ENCODE measurements at regions not wholly inside any gene's neighbourhood (a gene's known extent, or its start where the extent isn't known, plus 50 kb on each side); places are given as distances from the start of the nearest gene placed in this dataset.

GRCh38 chrX:75873993-75874392 lies 88.9 kb upstream of the MAGEE2 start:
- H3T11ph ChIP-seq (ENCODE audit: low read length), result no peak overlapping the region
- H3K23ac ChIP-seq (ENCODE audit: insufficient read length, low read depth, low read length), result no peak overlapping the region
- H3K4ac ChIP-seq (ENCODE audit: low read depth, low read length), result no peak overlapping the region
- no peak overlapping the region for H3K56ac ChIP-seq (ENCODE audit: insufficient read length, low read depth, low read length)
- no peaks in the 10 kb centered on the region for H3K4me1 Mint-ChIP-seq
- H3K27ac ChIP-seq (ENCODE audit: insufficient read length, low read depth, low read length), result no peak overlapping the region
- H3K27me3 Mint-ChIP-seq (ENCODE audit: low read depth), result peaks cover 2% of the 10 kb centered on the region; the same call in 1 of the 2 replicates
- H3K4me1 ChIP-seq (ENCODE audit: insufficient read depth, low read length), result no peaks in the 10 kb centered on the region
- H2BK20ac ChIP-seq (ENCODE audit: low read depth, low read length, poor library complexity, severe bottlenecking), result no peak overlapping the region
- no peaks in the 10 kb centered on the region for H4K20me1 ChIP-seq (ENCODE audit: control insufficient read depth, insufficient read depth, insufficient read length)
- H3K14ac ChIP-seq (ENCODE audit: insufficient read depth, low read length), result no peak overlapping the region
- peaks cover 25% of the 10 kb centered on the region for H3K9me3 ChIP-seq (ENCODE audit: control insufficient read depth, low read depth, low read length)
- no peak overlapping the region for H2AFZ ChIP-seq (ENCODE audit: low read length)
- H3K36me3 Mint-ChIP-seq (ENCODE audit: insufficient read depth in 1 of 3, low read depth in 3 of 3), result peaks cover 7 to 10% (median 7%) of the 10 kb centered on the region in 3 experiments; a peak in 5 of 7 replicates
- H4K5ac ChIP-seq (ENCODE audit: insufficient read length, low read depth, low read length), result no peak overlapping the region
- no peak overlapping the region for H2BK12ac ChIP-seq (ENCODE audit: insufficient read length, low read depth, low read length)
- H2BK5ac ChIP-seq (ENCODE audit: insufficient read length, low read length), result no peak overlapping the region
- no peak overlapping the region for H3K4me3 Mint-ChIP-seq
- DNase-seq, result no peak
- H3K23me2 ChIP-seq (ENCODE audit: insufficient read length, low read depth, low read length, poor library complexity, severe bottlenecking), result no peaks in the 10 kb centered on the region
- no peak overlapping the region for H3K9ac ChIP-seq (ENCODE audit: extremely low read depth, insufficient read length, low read length)
- no peak overlapping the region for H2BK120ac ChIP-seq (ENCODE audit: low read depth, low read length, poor library complexity, severe bottlenecking)
- no peaks in the 10 kb centered on the region for H3K27me3 ChIP-seq (ENCODE audit: insufficient read depth, low read length)
- H4K8ac ChIP-seq (replicated peaks; ENCODE audit: insufficient read length, low read depth, low read length), result no peak overlapping the region
- H2AK5ac ChIP-seq (ENCODE audit: insufficient read length, low read length), result no peak overlapping the region
- WGBS (ENCODE audit: extremely low coverage, insufficient read length, low lambda C conversion rate), result no CpG with 5 or more reads among the region's 2 CpGs
- H3K18ac ChIP-seq (ENCODE audit: insufficient read length, low read depth, low read length), result no peak overlapping the region
- TF ChIP-seq, protein P1, sequence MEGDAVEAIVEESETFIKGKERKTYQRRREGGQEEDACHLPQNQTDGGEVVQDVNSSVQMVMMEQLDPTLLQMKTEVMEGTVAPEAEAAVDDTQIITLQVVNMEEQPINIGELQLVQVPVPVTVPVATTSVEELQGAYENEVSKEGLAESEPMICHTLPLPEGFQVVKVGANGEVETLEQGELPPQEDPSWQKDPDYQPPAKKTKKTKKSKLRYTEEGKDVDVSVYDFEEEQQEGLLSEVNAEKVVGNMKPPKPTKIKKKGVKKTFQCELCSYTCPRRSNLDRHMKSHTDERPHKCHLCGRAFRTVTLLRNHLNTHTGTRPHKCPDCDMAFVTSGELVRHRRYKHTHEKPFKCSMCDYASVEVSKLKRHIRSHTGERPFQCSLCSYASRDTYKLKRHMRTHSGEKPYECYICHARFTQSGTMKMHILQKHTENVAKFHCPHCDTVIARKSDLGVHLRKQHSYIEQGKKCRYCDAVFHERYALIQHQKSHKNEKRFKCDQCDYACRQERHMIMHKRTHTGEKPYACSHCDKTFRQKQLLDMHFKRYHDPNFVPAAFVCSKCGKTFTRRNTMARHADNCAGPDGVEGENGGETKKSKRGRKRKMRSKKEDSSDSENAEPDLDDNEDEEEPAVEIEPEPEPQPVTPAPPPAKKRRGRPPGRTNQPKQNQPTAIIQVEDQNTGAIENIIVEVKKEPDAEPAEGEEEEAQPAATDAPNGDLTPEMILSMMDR (conservative IDR thresholded peaks at IDR 0.05), result no peak
- no peak overlapping the region for H4K91ac ChIP-seq (ENCODE audit: insufficient read length, low read depth, low read length)
- H3K9me3 Mint-ChIP-seq, result peaks cover 78 to 95% of the 10 kb centered on the region in 2 experiments
- no peaks in the 10 kb centered on the region for H3K79me1 ChIP-seq (ENCODE audit: insufficient read depth, low read depth, low read length, poor library complexity, severe bottlenecking)
- no peak overlapping the region for H3K4me2 ChIP-seq (ENCODE audit: insufficient read depth, insufficient read length, low read length)
- no peak overlapping the region for H2BK15ac ChIP-seq (ENCODE audit: low read depth, low read length)
- no peaks in the 10 kb centered on the region for H3K79me2 ChIP-seq (ENCODE audit: insufficient read depth, low read length)
- no peak overlapping the region for H3K27ac Mint-ChIP-seq
